Fibroblast of villous mesenchyme (primary cell): ENCODE measurements at regions not wholly inside any gene's neighbourhood (a gene's known extent, or its start where the extent isn't known, plus 50 kb on each side); places are given as distances from the start of the nearest gene placed in this dataset. TPM values are rescaled to one million over a fixed set of nuclear protein-coding genes. Genes with fewer than 3 reads are reported as not detected.

Experiments used
- DNase-seq: peaks from one replicate; pipeline ENCODE4 v3.0.0-alpha.2; 2010; ENCODE audit warnings: low read depth
- H3K4me3 ChIP-seq: 2 replicates; pipeline ENCODE4 v1.5.1; 2011; ENCODE audit warnings: low read depth, mild to moderate bottlenecking, low read length
- CTCF ChIP-seq: IDR thresholded peaks from 2 replicates; pipeline ENCODE4 v1.5.1; 2012; ENCODE audit warnings: low read depth, mild to moderate bottlenecking, low read length; ENCODE audit not compliant: insufficient read depth
- small RNA-seq: library from RNA; depleted of rRNA; stranded (forward); fragments of <200 nt; gene quantifications from one replicate; pipeline ENCODE3, GENCODE V24; 2012

- no peak for TF ChIP-seq CTCF
- no peak for DNase-seq
- H3K4me3 ChIP-seq, result no peak overlapping the region
Measured at GRCh38 chr18:78928076-78928475, 51.5 kb upstream of the SALL3 start.

GRCh38 chr18:78929516-78929915 lies 50.1 kb upstream of the SALL3 start:
- no peak overlapping the region for H3K4me3 ChIP-seq
- DNase-seq, result no peak
- no peak for TF ChIP-seq CTCF

Small RNA genes lying in the stretch of these regions (small RNA-seq; reads per million reads assigned to genes)
- gene RF00019 (not detected), gene RF00402 (not detected), gene RNA5SP461 (not detected), gene RNU6-655P (not detected)
